PFSK-1 (cell line): ENCODE measurements at regions not wholly inside any gene's neighbourhood (a gene's known extent, or its start where the extent isn't known, plus 50 kb on each side); places are given as distances from the start of the nearest gene placed in this dataset.

Source experiments
- POLR2AphosphoS5 ChIP-seq: IDR thresholded peaks from 2 replicates; pipeline ENCODE4 v1.6.1; 2012; ENCODE audit warnings: low read depth, mild to moderate bottlenecking, control low read depth, low read length, moderate library complexity
- SIN3A ChIP-seq: IDR thresholded peaks from 2 replicates; pipeline ENCODE4 v1.6.1; 2012; ENCODE audit warnings: mild to moderate bottlenecking, low read length, moderate library complexity, borderline replicate concordance; ENCODE audit not compliant: insufficient read depth
- TAF1 ChIP-seq: IDR thresholded peaks from 2 replicates; pipeline ENCODE4 v1.6.1; 2012; ENCODE audit warnings: low read length, control low read depth, borderline replicate concordance; ENCODE audit not compliant: insufficient read depth

DNA sequence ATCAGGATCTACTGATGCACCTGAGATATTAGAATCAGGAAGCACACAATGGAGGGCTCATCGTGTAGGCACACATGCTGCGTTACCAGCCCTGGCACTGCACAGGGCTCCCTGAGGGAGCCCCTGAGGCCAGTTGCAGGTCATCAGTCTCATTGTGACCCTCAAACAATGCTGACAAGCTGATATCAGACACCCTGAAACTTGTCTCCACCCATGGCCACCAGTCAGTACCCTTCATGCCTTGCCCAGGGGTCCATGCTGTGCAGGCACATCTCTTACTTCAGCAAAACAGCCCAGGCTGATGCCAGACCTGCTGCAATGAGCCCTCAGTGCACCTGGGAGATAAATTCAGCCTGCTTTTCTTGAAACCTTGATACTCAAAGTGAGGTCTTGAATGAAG, 59.5 kb upstream of the SLC6A11 start:
- TF ChIP-seq TAF1 (no peak), SIN3A (no peak), POLR2AphosphoS5 (no peak)
